Gastrocnemius medialis (tissue), 4 donors: ENCODE measurements at regions not wholly inside any gene's neighbourhood (a gene's known extent, or its start where the extent isn't known, plus 50 kb on each side); places are given as distances from the start of the nearest gene placed in this dataset.

ENCODE experiments used
- CTCF ChIP-seq, 5 experiments: fragments of 450-650 bp in 3 of 5; fragments of 200-600 bp in 2 of 5; sonication (generic) in 2 of 5; IDR thresholded peaks in 4 of 5; conservative IDR thresholded peaks in 1 of 5; 1 replicate in 4 of 5; 2 replicates in 1 of 5; pipeline ENCODE4 v1.5.1; 2016 to 2019; ENCODE audit warnings: antibody characterized with exemption in 5 of 5, mild to moderate bottlenecking in 3 of 5, moderate library complexity in 3 of 5
- POLR2A ChIP-seq, 2 donors: fragments of 450-650 bp; IDR thresholded peaks; one replicate each; pipeline ENCODE4 v1.6.1; 2017; ENCODE audit warnings: antibody characterized with exemption in 2 of 2, mild to moderate bottlenecking in 2 of 2, moderate library complexity in 2 of 2

- TF ChIP-seq CTCF (IDR thresholded peaks at IDR 0.05 in 4 of 5, conservative IDR thresholded peaks at IDR 0.05 in 1 of 5) (no peak), POLR2A (IDR thresholded peaks at IDR 0.05) (no peak)
Observed at GRCh38 chr6:27766405-27766804, 145.8 kb downstream of the OR2B2 start.
